ENCODE measurements at regions not wholly inside any gene's neighbourhood (a gene's known extent, or its start where the extent isn't known, plus 50 kb on each side); places are given as distances from the start of the nearest gene placed in this dataset.

DNA sequence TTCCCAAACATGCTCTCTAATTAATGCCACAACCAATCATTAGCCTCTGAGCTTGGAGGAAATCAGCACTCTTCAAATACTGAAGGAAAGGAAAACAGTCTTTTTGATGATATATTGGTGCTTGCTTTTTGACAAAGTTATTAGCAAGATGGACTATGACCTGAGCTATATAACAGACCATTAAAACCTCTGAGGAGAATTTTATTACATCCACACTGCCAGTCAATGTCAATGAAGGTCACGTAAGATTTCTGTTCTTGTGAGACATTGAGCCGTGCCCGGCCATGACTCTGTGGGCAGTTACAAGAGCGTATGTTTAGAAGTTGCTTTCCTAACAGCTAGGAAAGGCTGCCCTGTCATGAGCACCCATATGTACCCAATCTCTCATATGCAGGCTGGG is 659.0 kb downstream of the UTRN start:
- no peaks in the 10 kb centered on the region for H3K9me3 ChIP-seq
- ATAC-seq = no peak
- DNase-seq = no peak
- no peak overlapping the region for H3K27ac ChIP-seq
- H3K36me3 ChIP-seq = no peaks in the 10 kb centered on the region
- TF ChIP-seq, protein P1, sequence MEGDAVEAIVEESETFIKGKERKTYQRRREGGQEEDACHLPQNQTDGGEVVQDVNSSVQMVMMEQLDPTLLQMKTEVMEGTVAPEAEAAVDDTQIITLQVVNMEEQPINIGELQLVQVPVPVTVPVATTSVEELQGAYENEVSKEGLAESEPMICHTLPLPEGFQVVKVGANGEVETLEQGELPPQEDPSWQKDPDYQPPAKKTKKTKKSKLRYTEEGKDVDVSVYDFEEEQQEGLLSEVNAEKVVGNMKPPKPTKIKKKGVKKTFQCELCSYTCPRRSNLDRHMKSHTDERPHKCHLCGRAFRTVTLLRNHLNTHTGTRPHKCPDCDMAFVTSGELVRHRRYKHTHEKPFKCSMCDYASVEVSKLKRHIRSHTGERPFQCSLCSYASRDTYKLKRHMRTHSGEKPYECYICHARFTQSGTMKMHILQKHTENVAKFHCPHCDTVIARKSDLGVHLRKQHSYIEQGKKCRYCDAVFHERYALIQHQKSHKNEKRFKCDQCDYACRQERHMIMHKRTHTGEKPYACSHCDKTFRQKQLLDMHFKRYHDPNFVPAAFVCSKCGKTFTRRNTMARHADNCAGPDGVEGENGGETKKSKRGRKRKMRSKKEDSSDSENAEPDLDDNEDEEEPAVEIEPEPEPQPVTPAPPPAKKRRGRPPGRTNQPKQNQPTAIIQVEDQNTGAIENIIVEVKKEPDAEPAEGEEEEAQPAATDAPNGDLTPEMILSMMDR (IDR thresholded peaks at IDR 0.05) = no peak
- no peak overlapping the region for H3K4me3 ChIP-seq
- intact Hi-C loops (cut with DNase I) = no loop called here
- H3K4me1 ChIP-seq = no peaks in the 10 kb centered on the region
- no peaks in the 10 kb centered on the region for H3K27me3 ChIP-seq (ENCODE audit: low read depth)

DNA sequence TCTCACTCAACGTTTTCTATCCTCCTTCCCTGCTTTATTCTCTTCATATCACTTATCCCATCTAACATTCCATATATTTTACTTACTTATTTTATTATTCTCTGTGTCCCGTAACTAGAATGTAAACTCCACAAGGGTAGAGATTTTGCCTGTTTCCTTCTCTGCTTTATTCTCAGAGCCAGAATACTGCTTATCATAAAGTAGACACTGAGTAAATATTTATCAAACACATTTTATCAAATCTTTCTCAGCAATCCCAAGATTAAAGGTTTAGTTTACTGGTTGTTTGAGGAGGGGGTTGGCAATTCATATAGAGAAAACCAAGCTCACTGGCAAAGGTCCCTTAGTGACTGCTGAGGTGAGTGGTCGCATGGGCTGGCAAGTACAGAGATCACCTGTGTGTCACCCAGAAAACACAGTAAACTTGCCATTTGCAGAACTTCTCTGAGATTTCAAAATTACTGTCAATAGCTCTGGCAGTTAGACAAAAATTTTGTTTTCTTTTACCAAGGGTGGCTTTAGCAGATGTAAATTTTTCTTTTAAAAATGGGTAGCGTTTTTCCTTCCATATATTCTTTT is 662.4 kb downstream of the UTRN start:
- Histone ChIP-seq H3K27me3 (ENCODE audit: low read depth) (no peaks in the 10 kb centered on the region), H3K27ac (no peak overlapping the region), H3K4me1 (no peaks in the 10 kb centered on the region), H3K36me3 (no peaks in the 10 kb centered on the region), H3K9me3 (no peaks in the 10 kb centered on the region), H3K4me3 (no peak overlapping the region)
- TF ChIP-seq, protein P1 (IDR thresholded peaks at IDR 0.05) = no peak
- ATAC-seq = no peak
- no peak for DNase-seq
- intact Hi-C loops (cut with DNase I) = no loop called here

DNA sequence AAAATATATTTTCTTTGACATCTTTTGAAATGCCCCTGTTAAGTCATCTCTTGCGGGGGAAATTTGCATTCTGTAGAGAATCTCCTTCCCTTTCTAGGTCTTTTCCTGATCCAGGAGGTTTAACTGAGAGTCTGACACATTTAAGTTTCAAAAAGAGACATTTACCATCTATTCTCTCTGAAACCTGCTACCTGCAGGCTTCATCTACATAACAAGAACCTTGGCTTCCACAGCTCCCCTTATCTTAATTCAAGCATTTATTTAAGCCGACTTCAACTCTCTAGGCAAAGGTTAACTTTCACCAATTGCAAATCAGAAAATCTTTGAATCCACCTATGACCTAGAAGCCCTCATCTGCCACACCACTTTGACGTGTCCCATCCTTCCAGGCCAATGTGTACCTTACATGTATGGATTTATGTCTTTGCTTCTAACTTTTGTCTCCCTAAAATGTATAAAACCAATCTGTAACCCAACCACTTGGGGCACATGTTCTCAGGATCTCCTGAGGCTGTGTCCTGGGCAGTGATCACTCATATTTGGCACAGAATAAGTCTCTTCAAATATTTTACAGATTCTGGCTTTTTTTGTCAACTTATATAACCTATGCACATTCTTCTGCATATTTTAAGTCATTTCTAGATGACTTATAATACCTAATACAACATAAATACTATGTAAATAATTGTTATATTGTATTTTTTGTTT is 666.7 kb downstream of the UTRN start:
- DNase-seq (no peak), ATAC-seq (no peak)
- no peaks in the 10 kb centered on the region for H3K36me3 ChIP-seq

DNA sequence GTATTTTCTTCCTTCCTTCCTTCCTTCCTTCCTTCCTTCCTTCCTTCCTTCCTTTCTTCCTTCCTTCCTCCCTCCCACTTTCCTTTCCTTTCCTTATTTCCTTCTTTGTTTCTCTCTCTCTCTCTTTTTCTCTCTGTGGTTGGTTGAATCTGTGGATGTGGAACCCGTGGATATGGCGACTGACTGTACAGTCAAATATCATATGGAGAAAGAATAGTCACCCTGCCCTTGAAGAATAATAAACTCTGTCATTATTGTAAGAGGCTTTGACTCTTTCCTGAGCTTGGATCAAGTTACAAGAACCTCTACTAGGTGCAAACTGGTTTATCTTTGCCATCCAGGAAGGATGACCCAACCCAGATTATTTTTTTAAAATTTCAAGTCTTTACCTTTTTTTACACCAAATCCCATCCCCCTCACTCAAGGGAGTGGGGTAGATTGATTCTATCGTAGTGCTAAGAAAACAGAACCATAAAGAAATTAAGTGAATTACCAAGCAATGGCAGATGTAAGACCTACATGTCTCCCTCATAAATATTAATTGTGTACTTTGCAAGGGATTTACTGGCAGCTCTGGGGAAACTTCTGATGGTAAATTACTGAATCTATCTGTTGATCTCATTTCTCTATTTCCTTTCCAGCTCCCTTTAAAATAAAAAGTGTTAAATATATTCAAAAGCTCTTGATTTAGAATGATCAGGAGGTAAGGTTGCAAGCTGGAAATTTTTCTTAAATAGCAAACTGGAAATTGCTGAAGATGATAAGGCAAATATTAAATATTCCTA is 667.5 kb downstream of the UTRN start:
- Histone ChIP-seq H3K27me3 (ENCODE audit: low read depth) (no peaks in the 10 kb centered on the region), H3K36me3 (no peaks in the 10 kb centered on the region), H3K27ac (no peak overlapping the region), H3K4me1 (no peaks in the 10 kb centered on the region), H3K9me3 (no peaks in the 10 kb centered on the region), H3K4me3 (no peak overlapping the region)
- TF ChIP-seq, protein P1 (IDR thresholded peaks at IDR 0.05) = no peak
- intact Hi-C loops (cut with DNase I) = no loop called here
- DNase-seq (no peak), ATAC-seq (no peak)

More for the DNA sequence above, 666.7 kb downstream of the UTRN start:
- H3K9me3 ChIP-seq = no peaks in the 10 kb centered on the region
- intact Hi-C loops (cut with DNase I) = no loop called here
- no peaks in the 10 kb centered on the region for H3K4me1 ChIP-seq
- H3K27me3 ChIP-seq (ENCODE audit: low read depth) = no peaks in the 10 kb centered on the region
- TF ChIP-seq, protein P1 (IDR thresholded peaks at IDR 0.05) = no peak
- H3K27ac ChIP-seq = no peak overlapping the region
- no peak overlapping the region for H3K4me3 ChIP-seq

DNA sequence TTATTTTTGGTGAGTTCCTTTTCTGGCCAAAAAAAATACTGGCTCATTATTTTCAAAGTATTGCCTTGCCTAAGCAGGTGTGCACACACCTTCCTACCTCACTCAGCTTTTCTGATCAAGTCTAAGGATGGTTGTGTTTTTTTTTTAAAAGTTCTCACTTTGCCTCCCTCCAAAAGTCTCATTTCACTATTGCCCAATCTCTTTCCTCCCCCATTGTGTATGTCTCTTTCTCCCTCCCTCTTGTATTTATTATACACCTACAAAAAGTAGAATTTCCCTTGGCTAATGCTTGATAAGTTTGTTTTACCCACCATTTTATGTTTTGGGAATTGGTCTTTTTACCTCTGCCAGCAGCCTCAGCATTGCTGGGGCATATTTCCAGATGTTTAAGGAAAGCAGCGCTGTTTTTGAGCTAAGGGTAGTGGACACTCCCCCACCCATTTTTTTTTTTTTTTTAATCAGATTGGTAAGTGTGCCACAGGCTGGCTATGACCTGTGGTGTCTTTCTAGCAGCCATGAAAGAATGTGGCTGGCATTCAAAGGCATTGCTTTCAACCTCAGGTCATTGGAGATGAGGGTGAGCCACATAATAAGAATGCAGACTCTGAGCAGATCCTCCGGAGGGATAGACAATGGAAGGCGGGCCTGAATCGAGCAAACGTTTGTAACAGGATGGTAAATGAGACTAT is 668.6 kb downstream of the UTRN start:
- no peak overlapping the region for H3K4me3 ChIP-seq
- intact Hi-C loops (cut with DNase I) = no loop called here
- TF ChIP-seq, protein P1 (IDR thresholded peaks at IDR 0.05) = no peak
- ATAC-seq (no peak), DNase-seq (no peak)
- no peaks in the 10 kb centered on the region for H3K4me1 ChIP-seq
- H3K27me3 ChIP-seq (ENCODE audit: low read depth) = no peaks in the 10 kb centered on the region
- H3K27ac ChIP-seq = no peak overlapping the region
- H3K9me3 ChIP-seq = no peaks in the 10 kb centered on the region
- H3K36me3 ChIP-seq = no peaks in the 10 kb centered on the region
